Mesendoderm (in vitro differentiated cells): ENCODE measurements at regions not wholly inside any gene's neighbourhood (a gene's known extent, or its start where the extent isn't known, plus 50 kb on each side); places are given as distances from the start of the nearest gene placed in this dataset.
A peak's percentile ranks its signal among the peaks of the same experiment; 100 is the strongest.

Source experiments
- DNase-seq: peaks from one replicate; pipeline ENCODE4 v3.0.0; 2013
- H2AK5ac ChIP-seq: 2 replicates; pipeline ENCODE4 v1.6.1; 2013; ENCODE audit warnings: low read length, inconsistent platforms
- H2BK120ac ChIP-seq: 2 replicates; pipeline ENCODE4 v1.6.1; 2013; ENCODE audit warnings: low read depth, mild to moderate bottlenecking, low read length, moderate library complexity, mixed read lengths
- H2BK15ac ChIP-seq: replicated peaks from 2 replicates; pipeline ENCODE4 v1.6.1; 2013; ENCODE audit warnings: low read depth, mild to moderate bottlenecking, moderate library complexity
- H2BK5ac ChIP-seq: 2 replicates; pipeline ENCODE4 v1.6.1; 2013; ENCODE audit warnings: low read length, inconsistent platforms
- H3K18ac ChIP-seq: 2 replicates; pipeline ENCODE4 v1.6.1; 2013; ENCODE audit warnings: mild to moderate bottlenecking, low read length, mixed read lengths
- H3K23ac ChIP-seq: one replicate; pipeline ENCODE4 v1.6.1; 2013; ENCODE audit warnings: low read length
- H3K27ac ChIP-seq: 2 replicates; pipeline ENCODE4 v1.5.1; 2013; ENCODE audit warnings: low read depth, mild to moderate bottlenecking, inconsistent platforms, low read length, moderate library complexity
- H3K27me3 ChIP-seq: 2 replicates; pipeline ENCODE4 v1.6.1; 2013; ENCODE audit warnings: low read length, control low read depth, mild to moderate bottlenecking, inconsistent platforms; ENCODE audit not compliant: insufficient read depth, poor library complexity
- H3K36me3 ChIP-seq: 2 replicates; pipeline ENCODE4 v1.6.1; 2013; ENCODE audit warnings: low read length, inconsistent platforms; ENCODE audit not compliant: control insufficient read depth, insufficient read depth
- H3K4ac ChIP-seq: one replicate; pipeline ENCODE4 v1.6.1; 2013; ENCODE audit warnings: low read depth, mild to moderate bottlenecking, low read length, moderate library complexity
- H3K4me1 ChIP-seq: 2 replicates; pipeline ENCODE4 v1.6.1; 2013; ENCODE audit warnings: low read depth, low read length, inconsistent platforms; ENCODE audit not compliant: control insufficient read depth
- H3K4me2 ChIP-seq: 2 replicates; pipeline ENCODE4 v1.6.1; 2013; ENCODE audit warnings: low read length
- H3K4me3 ChIP-seq: 2 replicates; pipeline ENCODE4 v1.5.1; 2013; ENCODE audit warnings: mild to moderate bottlenecking, low read length
- H3K56ac ChIP-seq: one replicate; pipeline ENCODE4 v1.6.1; 2013; ENCODE audit warnings: low read length
- H3K79me1 ChIP-seq: 2 replicates; pipeline ENCODE4 v1.6.1; 2013; ENCODE audit warnings: low read length, inconsistent platforms
- H3K79me2 ChIP-seq: 2 replicates; pipeline ENCODE4 v1.6.1; 2013; ENCODE audit warnings: mild to moderate bottlenecking, low read length; ENCODE audit not compliant: control insufficient read depth, insufficient read depth
- H3K9ac ChIP-seq: 2 replicates; pipeline ENCODE4 v1.6.1; 2013; ENCODE audit warnings: low read length, inconsistent platforms
- H4K5ac ChIP-seq: one replicate; pipeline ENCODE4 v1.6.1; 2013; ENCODE audit warnings: low read length
- H4K8ac ChIP-seq: one replicate; pipeline ENCODE4 v1.6.1; 2013; ENCODE audit warnings: low read depth, mild to moderate bottlenecking, control low read depth, low read length, moderate library complexity
- WGBS: extraction: QIAGEN DNeasy Blood & Tissue Kit; methylation state at CpG from one replicate; pipeline ENCODE4 v1.1.7; 2013; ENCODE audit warnings: low lambda C conversion rate, missing lambda C conversion rate; ENCODE audit not compliant: insufficient coverage; ENCODE audit errors: extremely low coverage; 5-methylcytosine and 5-hydroxymethylcytosine counted together

- H3K4me1 ChIP-seq: peaks cover 3% of the 10 kb centered on the region
- no peak overlapping the region for H2BK120ac ChIP-seq
- H3K4me3 ChIP-seq: no peak overlapping the region
- no peaks in the 10 kb centered on the region for H3K79me2 ChIP-seq
- H3K4me2 ChIP-seq: no peak overlapping the region
- no peak overlapping the region for H3K27ac ChIP-seq
- H3K18ac ChIP-seq: no peak overlapping the region
- no peak overlapping the region for H2AK5ac ChIP-seq
- H3K79me1 ChIP-seq: no peaks in the 10 kb centered on the region
- no peak overlapping the region for H4K5ac ChIP-seq
- DNase-seq: no peak
- H3K23ac ChIP-seq: no peak overlapping the region
- H3K27me3 ChIP-seq: no peaks in the 10 kb centered on the region
- H4K8ac ChIP-seq: no peak overlapping the region
- no peak overlapping the region for H3K4ac ChIP-seq
- H3K36me3 ChIP-seq: no peaks in the 10 kb centered on the region
- WGBS: no CpG with 5 or more reads among the region's 2 CpGs
- no peak overlapping the region for H2BK15ac ChIP-seq
- H3K9ac ChIP-seq: no peak overlapping the region
- no peak overlapping the region for H3K56ac ChIP-seq
- no peak overlapping the region for H2BK5ac ChIP-seq
These were observed 162.6 kb downstream of the TM9SF2 start for GRCh38 chr13:99663908-99664307.

- H2BK15ac ChIP-seq: no peak overlapping the region
- H2AK5ac ChIP-seq: no peak overlapping the region
- WGBS: no CpG with 5 or more reads among the region's 10 CpGs
- peak overlapping the region; percentile 41 for H2BK5ac ChIP-seq
- H3K4ac ChIP-seq: peak overlapping the region; percentile 5
- H3K27ac ChIP-seq: no peak overlapping the region
- no peaks in the 10 kb centered on the region for H3K79me2 ChIP-seq
- H3K9ac ChIP-seq: no peak overlapping the region
- H2BK120ac ChIP-seq: no peak overlapping the region
- H3K56ac ChIP-seq: no peak overlapping the region
- H3K4me1 ChIP-seq: peaks cover 3% of the 10 kb centered on the region
- no peak overlapping the region for H4K5ac ChIP-seq
- H3K36me3 ChIP-seq: no peaks in the 10 kb centered on the region
- DNase-seq: no peak
- no peak overlapping the region for H3K18ac ChIP-seq
- H3K23ac ChIP-seq: no peak overlapping the region
- no peaks in the 10 kb centered on the region for H3K27me3 ChIP-seq
- H3K79me1 ChIP-seq: no peaks in the 10 kb centered on the region
- H4K8ac ChIP-seq: no peak overlapping the region
- no peak overlapping the region for H3K4me3 ChIP-seq
- H3K4me2 ChIP-seq: no peak overlapping the region
These were observed 162.0 kb downstream of the TM9SF2 start for GRCh38 chr13:99663185-99663825.

- Histone ChIP-seq H3K56ac (no peak overlapping the region), H3K27ac (no peak overlapping the region), H3K4me1 (peaks cover 3% of the 10 kb centered on the region), H3K18ac (no peak overlapping the region), H2BK5ac (no peak overlapping the region), H3K9ac (no peak overlapping the region), H4K5ac (peak overlapping the region; percentile 22), H3K4me3 (no peak overlapping the region), H4K8ac (no peak overlapping the region), H3K23ac (no peak overlapping the region), H3K27me3 (no peaks in the 10 kb centered on the region), H3K36me3 (no peaks in the 10 kb centered on the region), H3K79me2 (no peaks in the 10 kb centered on the region), H2BK120ac (no peak overlapping the region), H3K4ac (no peak overlapping the region), H3K79me1 (no peaks in the 10 kb centered on the region), H3K4me2 (no peak overlapping the region), H2AK5ac (no peak overlapping the region), H2BK15ac (no peak overlapping the region)
- WGBS: no CpG with 5 or more reads among the region's 3 CpGs
- DNase-seq: no peak
These were observed 161.4 kb downstream of the TM9SF2 start for GRCh38 chr13:99662678-99663077.

GRCh38 chr13:99661791-99662190 lies 160.5 kb downstream of the TM9SF2 start:
- H3K18ac ChIP-seq: no peak overlapping the region
- no peak overlapping the region for H2AK5ac ChIP-seq
- no peak overlapping the region for H3K4ac ChIP-seq
- no peak overlapping the region for H2BK15ac ChIP-seq
- peaks cover 6% of the 10 kb centered on the region for H3K4me1 ChIP-seq
- no peak overlapping the region for H3K27ac ChIP-seq
- no peak overlapping the region for H2BK5ac ChIP-seq
- no peaks in the 10 kb centered on the region for H3K36me3 ChIP-seq
- no CpG with 5 or more reads among the region's 3 CpGs for WGBS
- no peak overlapping the region for H4K8ac ChIP-seq
- H2BK120ac ChIP-seq: no peak overlapping the region
- no peak overlapping the region for H3K9ac ChIP-seq
- no peaks in the 10 kb centered on the region for H3K79me1 ChIP-seq
- no peak overlapping the region for H3K23ac ChIP-seq
- H3K27me3 ChIP-seq: no peaks in the 10 kb centered on the region
- no peak overlapping the region for H3K56ac ChIP-seq
- H3K79me2 ChIP-seq: no peaks in the 10 kb centered on the region
- DNase-seq: peak; percentile 83
- H3K4me2 ChIP-seq: no peak overlapping the region
- no peak overlapping the region for H4K5ac ChIP-seq
- H3K4me3 ChIP-seq: no peak overlapping the region

- Histone ChIP-seq H2BK120ac (no peak overlapping the region), H2BK5ac (no peak overlapping the region), H3K9ac (no peak overlapping the region), H3K27me3 (no peaks in the 10 kb centered on the region), H3K4ac (no peak overlapping the region), H4K5ac (no peak overlapping the region), H2AK5ac (no peak overlapping the region), H4K8ac (no peak overlapping the region), H3K23ac (no peak overlapping the region), H3K4me2 (no peak overlapping the region), H3K4me1 (peaks cover 9% of the 10 kb centered on the region), H3K36me3 (no peaks in the 10 kb centered on the region), H3K56ac (no peak overlapping the region), H3K4me3 (no peak overlapping the region), H3K79me1 (no peaks in the 10 kb centered on the region), H2BK15ac (peak overlapping the region; percentile 79), H3K27ac (no peak overlapping the region), H3K18ac (peak overlapping the region; percentile 52), H3K79me2 (no peaks in the 10 kb centered on the region)
- DNase-seq: no peak
- no CpG with 5 or more reads among the region's 11 CpGs for WGBS
These were observed 158.7 kb downstream of the TM9SF2 start for GRCh38 chr13:99659866-99660554.
